Activated CD4-positive, alpha-beta T cell treated with anti-CD3 and anti-CD28 coated beads, Interleukin-2, Interleukin-4, amounts not matched to agents 100 ng/mL and 50 ng/mL, durations not matched to agents 16 hours and 8 hours (primary cell): ENCODE measurements at regions not wholly inside any gene's neighbourhood (a gene's known extent, or its start where the extent isn't known, plus 50 kb on each side); places are given as distances from the start of the nearest gene placed in this dataset.
"Not testable (repeated sequence)": the region's sequence is repeated elsewhere in the genome, so short reads cannot be mapped to it uniquely, and the experiment has no call there.

Experiments used
- DNase-seq: peaks from one replicate; pipeline ENCODE4 v3.0.0-alpha.2; 2020; ENCODE audit warnings: low spot score

GRCh38 chr3:95464346-95464745 is 1350.0 kb upstream of the EPHA6 start:
- DNase-seq = no peak

DNA sequence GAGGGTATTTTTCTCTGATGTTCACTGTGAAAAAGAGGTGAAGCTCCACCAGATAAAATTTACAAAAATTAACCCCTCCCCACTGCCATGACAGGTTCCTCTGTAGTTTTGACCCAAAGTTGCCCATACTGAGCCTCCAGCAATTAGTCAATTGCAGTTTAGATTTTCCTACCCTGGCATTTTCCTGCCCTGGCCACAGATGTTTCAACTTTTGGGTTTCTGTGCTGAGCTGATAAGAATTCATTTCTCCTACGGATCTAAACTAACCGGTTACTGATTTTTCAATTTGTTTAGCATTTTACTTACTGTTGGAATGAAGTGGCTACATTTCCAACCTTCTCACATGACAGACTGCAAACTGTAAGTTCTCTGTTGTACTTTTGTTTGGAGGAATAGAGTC is 1346.1 kb upstream of the EPHA6 start:
- DNase-seq = no peak

DNA sequence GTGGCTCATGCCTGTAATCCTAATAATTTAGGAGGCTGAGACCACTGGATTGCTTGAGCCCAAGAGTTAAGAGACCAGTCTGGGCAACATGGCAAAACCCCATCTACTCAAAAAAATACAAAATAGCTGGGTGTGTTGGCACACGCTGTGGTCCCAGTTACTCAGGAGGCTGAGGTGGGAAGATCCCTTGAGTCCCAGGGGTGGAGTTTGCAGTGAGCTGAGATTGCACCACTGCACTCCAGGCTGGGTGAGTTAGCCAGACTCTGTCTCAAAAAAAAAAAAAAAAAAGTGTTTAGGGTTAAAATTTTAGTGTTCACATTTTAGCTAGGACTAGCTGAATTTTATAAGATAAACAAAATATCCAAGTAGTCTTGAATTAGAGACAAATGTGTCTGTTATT is 1340.1 kb upstream of the EPHA6 start:
- DNase-seq = no peak

GRCh38 chr3:95476534-95476933 is 1337.9 kb upstream of the EPHA6 start:
- DNase-seq = no peak

- no peak for DNase-seq
These were observed 1308.2 kb upstream of the EPHA6 start for GRCh38 chr3:95506174-95506573.

DNA sequence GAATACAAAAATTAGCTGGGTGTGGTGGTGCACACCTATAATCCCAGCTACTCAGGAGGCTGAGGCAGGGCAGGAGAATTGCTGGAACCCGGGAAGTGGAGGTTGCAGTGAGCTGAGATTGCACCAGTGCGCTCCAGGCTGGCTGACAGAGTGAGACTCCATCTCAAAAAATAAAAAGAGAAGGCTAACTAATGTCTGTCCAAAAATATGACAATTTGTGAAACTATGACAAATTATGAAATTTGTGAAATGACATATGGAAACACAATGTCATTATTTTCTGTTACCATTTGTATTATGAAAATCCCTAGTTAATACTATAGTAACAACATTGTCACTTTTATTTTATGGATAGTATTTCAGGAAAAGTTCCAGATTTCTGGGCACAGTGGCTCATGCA is 1306.3 kb upstream of the EPHA6 start:
- no peak for DNase-seq

DNA sequence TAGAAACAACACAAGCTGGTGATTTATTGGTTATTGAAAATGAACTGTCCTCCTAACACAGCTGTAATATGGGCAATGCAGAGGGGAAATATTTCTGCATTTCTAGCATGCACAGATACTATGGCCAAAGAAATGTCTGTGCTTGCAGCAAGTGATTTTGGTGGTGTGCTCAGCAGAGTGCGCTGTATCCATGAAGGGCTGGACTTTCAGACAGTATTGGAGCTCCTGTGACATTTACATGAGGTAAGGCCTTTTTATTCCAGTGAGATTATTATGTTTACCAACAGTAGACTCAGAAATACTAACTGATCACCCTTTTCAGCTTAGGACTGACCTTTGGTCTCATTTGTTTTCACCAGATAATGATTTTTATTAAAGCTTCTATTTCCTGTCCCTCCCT is 1302.6 kb upstream of the EPHA6 start:
- no peak for DNase-seq

- no peak for DNase-seq
These were observed 1300.1 kb upstream of the EPHA6 start for GRCh38 chr3:95514260-95514659.

GRCh38 chr3:95521396-95521795 is 1293.0 kb upstream of the EPHA6 start:
- DNase-seq = no peak

- DNase-seq = no peak
These were observed 1291.9 kb upstream of the EPHA6 start for GRCh38 chr3:95522449-95522848.

DNA sequence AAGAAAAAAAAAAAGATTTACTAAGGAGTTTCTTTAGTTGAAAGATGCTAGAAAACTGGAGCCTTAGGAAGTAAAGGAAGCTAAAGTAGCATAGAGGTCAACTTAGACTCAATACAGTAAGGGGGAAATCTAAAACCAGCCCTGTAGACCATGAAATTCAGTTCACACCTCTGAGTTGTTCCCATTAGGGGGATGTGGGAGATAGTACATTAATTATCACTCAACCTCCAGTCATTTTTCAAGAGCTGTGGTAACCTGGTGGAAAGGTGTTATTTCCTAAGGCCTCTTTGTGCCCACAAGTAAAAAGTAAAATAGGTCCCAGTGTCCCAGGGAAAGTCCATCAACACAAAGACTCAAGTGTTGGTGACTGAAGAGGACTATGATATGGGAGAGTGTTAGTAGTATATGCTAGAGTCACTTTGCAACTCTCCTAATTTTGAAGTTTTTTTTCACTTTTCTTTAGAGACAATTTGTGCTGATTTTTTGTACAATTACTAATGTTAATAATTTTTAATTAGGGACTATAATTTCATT is 1274.4 kb upstream of the EPHA6 start:
- no peak for DNase-seq

DNA sequence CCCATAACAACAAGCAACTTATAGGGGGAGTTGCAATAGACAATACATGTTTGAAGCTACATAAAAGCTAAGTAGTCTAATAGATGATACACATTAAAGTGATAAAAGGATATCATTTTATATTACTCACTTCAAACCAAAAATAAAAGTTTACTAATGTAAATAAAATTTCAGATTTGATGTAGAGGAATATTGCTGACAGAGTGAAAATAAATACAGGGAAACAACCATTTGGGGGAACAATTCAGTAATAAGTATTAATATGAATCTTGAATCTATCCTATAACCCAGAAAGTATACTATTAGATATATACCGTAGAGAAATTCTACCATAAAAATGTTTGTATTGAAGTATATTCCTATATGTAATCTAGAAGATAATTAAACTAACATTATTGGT is 1248.9 kb upstream of the EPHA6 start:
- DNase-seq = no peak

DNA sequence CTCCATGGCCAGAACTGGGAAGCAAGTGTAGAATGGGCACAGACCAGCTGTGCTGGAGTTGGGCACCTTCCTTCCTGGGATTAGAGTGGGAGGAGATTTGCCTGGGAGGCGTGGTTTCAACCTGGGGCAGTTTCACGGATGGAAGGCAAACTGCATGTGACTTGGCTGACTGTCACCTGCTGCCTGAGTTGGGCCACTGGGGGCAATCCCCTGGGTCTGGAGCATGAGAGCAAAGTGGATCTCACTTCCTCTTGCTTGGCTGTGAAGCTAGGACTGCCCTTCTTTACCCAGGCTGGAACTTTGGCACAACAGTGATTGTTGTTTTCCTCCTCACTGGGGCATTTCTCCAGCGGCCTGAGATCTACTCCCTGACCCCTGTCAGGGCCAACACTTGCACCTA is 1247.0 kb upstream of the EPHA6 start:
- no peak for DNase-seq

DNA sequence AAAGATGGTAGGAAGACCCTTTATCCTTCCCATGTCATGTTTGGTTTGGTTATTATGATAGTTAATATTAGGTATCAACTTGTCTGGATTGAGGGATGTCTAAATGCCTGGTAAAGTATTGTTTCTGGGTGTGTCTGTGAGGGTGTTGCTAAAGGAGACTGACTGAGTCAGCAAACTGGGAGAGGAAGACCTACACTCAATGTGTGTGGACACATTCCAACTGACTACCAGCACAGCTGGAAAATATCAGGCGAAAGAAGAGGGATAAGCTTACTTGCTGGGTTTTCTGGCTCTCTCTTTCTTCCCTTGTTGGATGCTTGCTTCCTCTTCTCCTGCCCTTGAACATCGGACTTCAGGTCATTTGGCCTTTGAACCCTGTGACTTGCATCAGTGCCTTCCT is 1227.6 kb upstream of the EPHA6 start:
- DNase-seq = no peak

DNA sequence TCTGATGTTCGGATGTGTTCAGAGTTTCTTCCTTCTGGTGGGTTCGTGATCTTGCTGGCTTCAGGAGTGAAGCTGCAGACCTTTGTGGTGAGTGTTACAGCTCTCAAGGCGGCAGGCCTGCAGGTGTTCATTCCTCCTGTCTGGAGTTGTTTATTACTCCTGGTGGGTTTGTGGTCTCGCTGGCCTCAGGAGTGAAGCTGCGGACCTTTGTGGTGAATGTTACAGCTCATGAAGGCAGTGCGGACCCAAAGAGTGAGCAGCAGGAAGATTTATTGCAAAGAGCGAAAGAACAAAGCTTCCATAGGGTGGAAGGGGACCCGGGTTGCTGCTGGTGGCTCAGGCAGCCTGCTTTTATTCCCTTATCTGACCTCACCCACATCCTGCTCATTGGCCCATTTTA is 1226.8 kb upstream of the EPHA6 start:
- DNase-seq = not testable (repeated sequence)

DNA sequence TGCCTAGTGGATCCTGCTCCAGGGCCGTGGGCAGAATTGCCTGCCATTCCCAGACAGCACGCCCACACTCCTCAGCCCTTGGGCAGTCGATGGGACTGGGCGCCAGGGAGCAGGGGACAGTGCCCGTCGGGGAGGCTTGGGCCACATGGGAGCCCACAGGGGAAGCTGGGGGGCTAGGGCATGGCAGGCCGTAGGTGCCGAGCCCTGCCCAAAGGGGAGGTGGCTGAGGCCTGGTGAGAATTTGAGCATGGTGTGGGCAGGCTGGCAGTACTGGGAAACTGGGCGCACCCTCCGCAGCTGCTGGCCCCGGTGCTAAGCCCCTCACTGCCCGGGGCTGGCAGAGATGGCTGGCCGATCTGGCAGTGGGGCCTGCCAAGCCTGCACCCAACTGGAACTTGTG is 1225.9 kb upstream of the EPHA6 start:
- DNase-seq = no peak

DNA sequence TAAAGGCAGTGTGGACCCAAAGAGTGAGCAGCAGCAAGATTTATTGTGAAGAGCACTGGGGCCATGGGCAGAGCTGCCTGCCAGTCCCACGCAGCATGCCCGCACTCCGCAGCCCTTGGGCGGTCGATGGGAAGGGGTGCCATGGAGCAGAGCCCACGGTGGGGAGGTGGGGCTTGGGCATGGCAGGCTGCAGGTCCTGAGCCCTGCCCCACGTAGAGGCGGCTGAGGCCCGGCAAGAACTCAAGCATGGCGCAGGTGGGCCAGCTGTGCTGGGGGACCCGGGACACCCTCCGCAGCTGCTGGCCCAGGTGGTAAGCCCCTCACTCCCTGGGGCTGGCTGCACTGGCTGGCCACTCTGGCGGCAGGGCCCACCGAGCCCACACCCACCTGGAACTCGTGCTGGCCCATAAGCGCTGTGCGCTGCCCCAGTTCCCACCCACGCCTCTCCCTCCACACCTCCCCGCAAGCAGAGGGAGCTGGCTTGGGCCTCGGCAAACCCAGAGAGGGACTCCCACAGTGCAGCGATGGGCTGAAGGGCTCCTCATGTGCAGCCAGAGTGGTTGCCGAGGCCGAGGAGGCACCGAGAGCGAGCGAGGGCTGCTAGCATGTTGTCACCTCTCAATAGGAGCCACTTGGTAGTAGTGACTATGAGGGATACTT is 1218.8 kb upstream of the EPHA6 start:
- no peak for DNase-seq

DNA sequence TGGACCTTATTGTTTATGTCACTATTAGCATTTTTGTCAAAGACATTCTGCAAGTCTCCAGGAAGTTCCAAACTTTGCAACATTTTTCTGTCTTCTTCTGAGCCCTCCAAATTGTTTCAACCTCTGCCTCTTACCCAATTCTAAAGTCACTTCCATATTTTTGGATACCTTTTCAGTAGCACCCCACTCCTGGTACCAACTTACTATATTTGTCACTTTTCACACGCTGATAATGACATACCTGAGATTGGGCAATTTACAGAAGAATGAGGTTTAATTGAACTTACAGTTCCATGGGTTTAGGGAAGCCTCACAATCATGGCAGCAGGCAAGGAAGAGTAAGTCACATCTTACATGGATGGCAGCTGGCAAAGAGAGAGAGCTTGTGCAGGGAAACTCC is 1206.5 kb upstream of the EPHA6 start:
- no peak for DNase-seq

- no peak for DNase-seq
These were observed 1205.0 kb upstream of the EPHA6 start for GRCh38 chr3:95609411-95609810.

DNA sequence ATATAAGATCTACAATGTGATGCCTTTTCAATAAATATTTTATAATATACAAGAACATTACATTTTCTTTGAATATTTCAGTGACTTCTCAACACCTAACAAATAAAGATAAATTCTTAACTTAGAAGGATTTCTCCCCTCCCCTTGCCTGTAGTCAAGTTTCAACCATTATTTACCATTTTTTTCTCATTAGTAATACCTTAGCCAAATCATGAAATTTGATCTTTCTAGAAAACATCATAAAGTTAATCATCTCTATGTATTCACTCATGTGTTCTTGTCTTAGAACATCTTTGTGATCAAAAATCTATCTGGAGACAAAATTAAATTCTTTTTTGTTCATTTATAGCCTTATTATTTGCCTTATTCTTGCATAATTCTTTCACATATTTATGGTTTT is 1201.8 kb upstream of the EPHA6 start:
- no peak for DNase-seq

DNA sequence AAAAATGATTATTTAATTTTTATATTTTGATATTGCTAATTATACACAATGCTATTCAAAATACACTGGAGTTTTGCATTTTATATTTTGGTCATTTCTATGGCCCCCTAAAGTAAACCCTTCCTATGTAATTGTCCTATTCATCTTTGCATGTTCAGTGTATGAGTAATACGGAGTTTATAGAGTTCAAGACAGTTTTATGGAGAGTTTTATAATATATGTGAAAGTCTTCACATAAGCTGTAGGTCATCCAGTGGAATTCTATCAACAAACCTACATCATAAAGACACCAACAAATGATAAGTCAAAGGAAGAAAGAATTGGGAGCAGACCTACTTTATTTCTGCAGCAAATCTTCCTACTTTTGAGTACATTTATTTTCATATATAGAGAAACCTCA is 1200.4 kb upstream of the EPHA6 start:
- DNase-seq = no peak

DNA sequence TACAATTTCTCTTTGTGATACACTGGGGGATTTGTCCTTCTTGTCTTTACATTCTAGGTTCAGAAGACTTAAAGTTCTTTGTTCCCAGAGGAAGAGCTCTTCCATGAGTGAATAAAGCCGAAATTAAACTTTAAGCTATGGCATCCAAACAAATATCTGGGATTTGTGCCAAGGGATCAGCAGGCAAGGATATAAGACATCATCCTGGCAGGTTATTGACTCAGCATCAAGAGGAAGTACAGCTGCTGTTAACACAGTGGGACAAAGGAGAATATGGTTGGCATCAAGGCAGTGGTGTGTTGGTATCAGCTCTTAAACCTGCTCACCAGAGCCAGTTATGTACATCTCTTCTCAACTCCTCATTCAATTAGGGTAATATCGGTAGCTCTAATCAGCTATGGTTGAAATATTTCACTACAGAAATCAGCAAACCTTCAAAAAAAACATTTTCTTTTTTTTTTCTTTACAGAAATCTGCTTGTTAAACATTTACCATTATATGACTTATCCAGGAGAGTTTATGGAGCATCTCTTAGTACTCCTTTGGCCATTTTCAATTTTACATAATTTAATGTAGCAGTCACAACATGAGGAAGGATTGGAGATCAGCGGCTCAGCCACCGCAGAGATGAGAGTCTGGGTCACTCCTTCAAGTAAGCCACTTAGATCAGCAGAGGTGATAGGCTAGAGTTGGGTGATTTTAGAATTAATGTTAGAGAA is 1198.6 kb upstream of the EPHA6 start:
- no peak for DNase-seq

DNA sequence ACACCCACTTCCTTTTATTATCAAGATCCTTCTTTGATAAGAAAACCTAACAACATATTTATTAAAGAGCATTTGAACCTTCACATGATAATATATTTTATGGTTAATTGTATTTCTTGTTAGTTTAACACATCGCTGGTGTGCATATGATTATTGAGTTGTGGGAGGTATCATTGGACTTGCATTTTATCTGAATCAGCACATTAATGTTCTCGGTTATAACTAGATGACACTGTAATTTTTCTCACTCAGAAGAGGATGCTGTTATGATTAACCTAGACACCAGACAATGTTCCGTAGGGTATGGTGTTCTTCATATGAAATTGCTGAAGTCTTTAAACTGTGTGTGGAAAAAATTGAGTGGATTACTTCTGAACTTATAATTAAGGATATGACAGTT is 1188.3 kb upstream of the EPHA6 start:
- no peak for DNase-seq

DNA sequence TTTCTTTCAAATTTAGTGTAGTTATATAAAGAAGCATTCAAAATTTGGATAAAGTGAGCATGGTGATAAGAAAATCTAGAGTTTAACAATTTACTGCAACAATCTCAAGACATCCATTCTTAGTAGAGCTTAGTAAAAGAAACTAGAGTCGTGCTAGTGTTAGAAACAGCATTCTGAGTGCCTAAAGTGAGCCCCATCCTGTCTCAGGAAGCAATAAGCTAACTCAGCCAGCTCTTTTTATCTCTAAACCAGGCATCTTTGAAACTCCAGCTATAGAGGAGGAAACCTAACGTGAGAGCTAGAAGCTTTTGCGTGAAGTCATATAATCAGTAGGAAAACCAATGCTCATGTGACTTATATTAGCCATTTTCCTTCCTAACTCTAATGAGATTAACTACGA is 1187.1 kb upstream of the EPHA6 start:
- no peak for DNase-seq
